ENCODE measurements at regions not wholly inside any gene's neighbourhood (a gene's known extent, or its start where the extent isn't known, plus 50 kb on each side); places are given as distances from the start of the nearest gene placed in this dataset.

GRCh38 chr3:157713101-157713500 is 209.9 kb upstream of the VEPH1 start:
- TF ChIP-seq CTCF (IDR thresholded peaks at IDR 0.05; ENCODE audit: poor library complexity, severe bottlenecking), result no peak
- TF ChIP-seq MXI1 (conservative IDR thresholded peaks at IDR 0.05; ENCODE audit: poor library complexity, severe bottlenecking), result no peak
- TF ChIP-seq EZH2 (IDR thresholded peaks at IDR 0.05; ENCODE audit: borderline replicate concordance, insufficient read depth, low read length, poor library complexity, severe bottlenecking), result no peak
- no peak for TF ChIP-seq SMC3 (conservative IDR thresholded peaks at IDR 0.05; ENCODE audit: poor library complexity)
- TF ChIP-seq REST (IDR thresholded peaks at IDR 0.05; ENCODE audit: borderline replicate concordance), result no peak
- no peak for TF ChIP-seq TAF1 (IDR thresholded peaks at IDR 0.05; ENCODE audit: low read depth)
- no peak for TF ChIP-seq RAD21 (conservative IDR thresholded peaks at IDR 0.05)
- TF ChIP-seq EP300 (conservative IDR thresholded peaks at IDR 0.05; ENCODE audit: poor library complexity, severe bottlenecking), result no peak
- no peak for TF ChIP-seq POLR2AphosphoS5 (IDR thresholded peaks at IDR 0.05)
- Histone ChIP-seq H3K27ac (ENCODE audit: low read length) (no peak overlapping the region), H3K27me3 (ENCODE audit: insufficient read depth, low read depth, low read length) (no peaks in the 10 kb centered on the region), H3K4me2 (ENCODE audit: low read length) (no peak overlapping the region), H3K36me3 (ENCODE audit: insufficient read depth, low read length) (no peaks in the 10 kb centered on the region), H3K9me2 (ENCODE audit: insufficient read depth, low read length) (no peaks in the 10 kb centered on the region), H2AFZ (ENCODE audit: low read depth, low read length) (no peak overlapping the region), H3F3A (ENCODE audit: insufficient read depth, low read length, poor library complexity, severe bottlenecking) (no peaks in the 10 kb centered on the region), H3K4me3 (ENCODE audit: low read length) (no peak overlapping the region), H4K20me1 (ENCODE audit: insufficient read depth) (no peaks in the 10 kb centered on the region), H3K9ac (ENCODE audit: low read length) (no peak overlapping the region), H3K79me2 (replicated peaks; ENCODE audit: insufficient read depth, low read length) (no peaks in the 10 kb centered on the region), H3K9me3 (ENCODE audit: low read length) (peaks cover 6% of the 10 kb centered on the region)

- Histone ChIP-seq H3K36me3 (ENCODE audit: insufficient read depth, low read length) (no peaks in the 10 kb centered on the region), H3K27ac (ENCODE audit: low read length) (no peak overlapping the region), H3K9me3 (ENCODE audit: low read length) (no peaks in the 10 kb centered on the region), H3K9me2 (ENCODE audit: insufficient read depth, low read length) (no peaks in the 10 kb centered on the region), H4K20me1 (ENCODE audit: insufficient read depth) (no peaks in the 10 kb centered on the region), H2AFZ (ENCODE audit: low read depth, low read length) (no peak overlapping the region), H3K27me3 (ENCODE audit: insufficient read depth, low read depth, low read length) (no peaks in the 10 kb centered on the region), H3F3A (ENCODE audit: insufficient read depth, low read length, poor library complexity, severe bottlenecking) (no peaks in the 10 kb centered on the region), H3K4me2 (ENCODE audit: low read length) (no peak overlapping the region), H3K79me2 (replicated peaks; ENCODE audit: insufficient read depth, low read length) (no peaks in the 10 kb centered on the region), H3K4me3 (ENCODE audit: low read length) (no peak overlapping the region), H3K9ac (ENCODE audit: low read length) (no peak overlapping the region)
- TF ChIP-seq CTCF (IDR thresholded peaks at IDR 0.05; ENCODE audit: poor library complexity, severe bottlenecking) (no peak), REST (IDR thresholded peaks at IDR 0.05; ENCODE audit: borderline replicate concordance) (no peak), EP300 (conservative IDR thresholded peaks at IDR 0.05; ENCODE audit: poor library complexity, severe bottlenecking) (no peak), EZH2 (IDR thresholded peaks at IDR 0.05; ENCODE audit: borderline replicate concordance, insufficient read depth, low read length, poor library complexity, severe bottlenecking) (no peak), POLR2AphosphoS5 (IDR thresholded peaks at IDR 0.05) (no peak), RAD21 (conservative IDR thresholded peaks at IDR 0.05) (no peak), MXI1 (conservative IDR thresholded peaks at IDR 0.05; ENCODE audit: poor library complexity, severe bottlenecking) (no peak)
These were observed 202.0 kb upstream of the VEPH1 start for GRCh38 chr3:157705258-157705657.
